ENCODE measurements at regions not wholly inside any gene's neighbourhood (a gene's known extent, or its start where the extent isn't known, plus 50 kb on each side); places are given as distances from the start of the nearest gene placed in this dataset.
A peak's percentile ranks its signal among the peaks of the same experiment; 100 is the strongest.

GRCh38 chr7:16069998-16070397 lies 351.3 kb downstream of the CRPPA start:
- TF ChIP-seq, protein P1, sequence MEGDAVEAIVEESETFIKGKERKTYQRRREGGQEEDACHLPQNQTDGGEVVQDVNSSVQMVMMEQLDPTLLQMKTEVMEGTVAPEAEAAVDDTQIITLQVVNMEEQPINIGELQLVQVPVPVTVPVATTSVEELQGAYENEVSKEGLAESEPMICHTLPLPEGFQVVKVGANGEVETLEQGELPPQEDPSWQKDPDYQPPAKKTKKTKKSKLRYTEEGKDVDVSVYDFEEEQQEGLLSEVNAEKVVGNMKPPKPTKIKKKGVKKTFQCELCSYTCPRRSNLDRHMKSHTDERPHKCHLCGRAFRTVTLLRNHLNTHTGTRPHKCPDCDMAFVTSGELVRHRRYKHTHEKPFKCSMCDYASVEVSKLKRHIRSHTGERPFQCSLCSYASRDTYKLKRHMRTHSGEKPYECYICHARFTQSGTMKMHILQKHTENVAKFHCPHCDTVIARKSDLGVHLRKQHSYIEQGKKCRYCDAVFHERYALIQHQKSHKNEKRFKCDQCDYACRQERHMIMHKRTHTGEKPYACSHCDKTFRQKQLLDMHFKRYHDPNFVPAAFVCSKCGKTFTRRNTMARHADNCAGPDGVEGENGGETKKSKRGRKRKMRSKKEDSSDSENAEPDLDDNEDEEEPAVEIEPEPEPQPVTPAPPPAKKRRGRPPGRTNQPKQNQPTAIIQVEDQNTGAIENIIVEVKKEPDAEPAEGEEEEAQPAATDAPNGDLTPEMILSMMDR (IDR thresholded peaks at IDR 0.05) = no peak
- TF ChIP-seq POLR2A (IDR thresholded peaks at IDR 0.05) = no peak
- peak in 1 of 2 donors; percentile 6 for TF ChIP-seq EP300 (IDR thresholded peaks at IDR 0.05)

All from tibial nerve (tissue), 4 donors.